CD1c-positive myeloid dendritic cell (primary cell): ENCODE measurements at regions not wholly inside any gene's neighbourhood (a gene's known extent, or its start where the extent isn't known, plus 50 kb on each side); places are given as distances from the start of the nearest gene placed in this dataset.

Source experiments
- DNase-seq: peaks from one replicate; pipeline ENCODE4 v3.0.0-alpha.2; 2016; ENCODE audit errors: extremely low spot score

DNA sequence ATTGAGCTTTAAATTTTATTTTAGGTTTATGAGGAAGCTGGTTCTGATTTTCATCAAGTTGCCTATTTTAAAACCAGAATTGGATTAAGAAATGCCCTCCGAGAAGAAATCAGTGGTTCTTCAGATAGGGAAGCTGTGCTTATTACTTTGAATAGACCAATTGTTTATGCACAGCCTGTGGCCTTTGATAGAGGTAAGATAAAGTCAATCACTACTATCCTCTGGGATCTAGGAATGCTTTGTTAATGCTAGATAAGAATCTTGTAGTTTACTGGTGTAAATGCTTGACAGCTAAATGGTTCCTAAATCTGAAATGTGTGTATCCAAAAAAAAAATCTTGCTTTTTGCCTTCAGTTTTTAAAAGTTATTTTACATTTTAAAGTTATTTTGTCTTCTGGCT, 73.0 kb upstream of the ADAD1 start:
- no peak for DNase-seq

DNA sequence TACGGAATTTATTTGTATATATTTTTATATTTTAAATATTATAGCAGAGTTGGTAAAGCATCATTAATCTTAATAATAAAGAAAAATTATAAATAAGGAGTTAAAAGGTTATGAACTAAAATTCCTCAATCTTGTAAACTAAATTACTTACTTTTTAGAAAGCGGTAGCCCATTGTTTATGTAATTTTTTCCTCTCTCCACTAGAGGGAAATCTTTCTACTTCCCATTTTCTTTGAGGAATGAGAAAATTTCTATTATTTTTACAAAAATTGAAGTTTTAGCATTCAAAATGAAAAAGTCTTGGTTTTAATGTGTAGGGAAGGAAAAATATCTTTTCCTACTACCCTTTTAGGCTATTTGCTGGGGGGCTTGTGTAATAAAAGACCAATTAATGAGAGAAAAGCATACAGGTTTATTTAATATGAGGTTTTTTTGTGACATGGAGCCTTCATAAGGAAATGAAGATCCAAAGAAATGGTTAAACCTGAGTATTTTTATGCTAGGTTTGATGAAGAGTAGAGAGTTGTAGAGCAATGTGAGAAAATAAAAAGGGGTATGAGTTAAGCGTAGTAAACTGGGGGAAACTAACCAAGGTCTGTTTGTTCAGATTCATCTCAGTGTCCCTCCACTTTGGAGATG, 68.7 kb upstream of the ADAD1 start:
- DNase-seq, result peak; percentile 47

DNA sequence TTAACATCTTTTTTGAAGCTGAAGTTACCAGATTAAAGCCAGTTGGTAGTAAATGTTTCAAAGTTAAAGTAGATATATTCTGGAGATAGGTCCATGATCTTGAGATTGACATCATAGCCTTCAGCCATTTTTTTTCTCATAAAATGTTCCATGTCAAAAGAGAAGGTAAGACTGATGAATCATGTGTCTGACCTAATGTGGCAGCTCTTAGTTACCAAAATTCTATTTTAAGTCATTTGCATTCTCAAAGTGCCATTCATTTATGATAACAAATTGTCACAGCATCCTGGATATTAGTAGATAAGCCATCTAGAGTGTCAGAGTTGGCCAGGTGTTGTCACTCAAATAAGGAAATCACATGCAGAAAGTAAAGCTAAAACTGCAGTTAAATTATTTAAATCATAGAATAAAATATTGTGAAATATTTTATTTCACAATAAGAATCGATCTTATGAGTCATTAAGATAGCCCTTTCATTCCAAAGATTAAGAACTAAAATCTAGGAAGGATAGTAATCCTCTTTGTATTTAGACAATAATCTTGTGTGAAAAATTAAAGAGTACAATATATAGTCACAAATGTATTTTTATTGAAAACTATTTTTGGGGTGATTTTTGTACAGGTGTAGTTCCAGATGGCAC, 65.7 kb upstream of the ADAD1 start:
- no peak for DNase-seq

DNA sequence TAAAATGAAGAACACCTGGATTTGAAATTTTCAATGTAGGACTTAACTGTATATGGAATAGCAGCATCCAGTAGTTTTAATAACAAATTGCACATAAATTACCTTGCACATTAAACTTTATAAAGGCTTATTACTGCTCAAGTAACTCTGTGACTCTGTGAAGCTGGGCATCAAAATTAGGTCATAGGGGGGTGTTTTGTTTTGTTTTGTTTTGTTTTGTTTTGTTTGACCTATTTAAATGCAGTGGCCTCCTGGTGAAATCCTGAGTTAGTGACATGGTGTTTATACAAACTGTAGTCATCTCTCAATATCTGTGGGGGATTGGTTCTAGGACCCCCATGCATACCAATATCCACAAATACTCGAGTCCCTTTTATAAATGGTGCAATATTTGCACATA, 51.9 kb upstream of the ADAD1 start:
- no peak for DNase-seq

GRCh38 chr4:122328893-122329292, 49.9 kb upstream of the ADAD1 start:
- DNase-seq, result no peak
